OCI-LY1 (cell line): ENCODE measurements at regions not wholly inside any gene's neighbourhood (a gene's known extent, or its start where the extent isn't known, plus 50 kb on each side); places are given as distances from the start of the nearest gene placed in this dataset.
"Not testable (repeated sequence)": the region's sequence is repeated elsewhere in the genome, so short reads cannot be mapped to it uniquely, and the experiment has no call there.

Experiments used
- H2AFZ ChIP-seq: fragments of 200-600 bp; sonication (generic), shearing (Covaris generic); 2 replicates; pipeline ENCODE4 v1.6.0; 2014; ENCODE audit warnings: antibody characterized with exemption, mild to moderate bottlenecking, low read length
- H3F3A ChIP-seq: fragments of 200-600 bp; sonication (generic), shearing (Covaris generic); 2 replicates; pipeline ENCODE4 v1.6.0; 2014; ENCODE audit warnings: mild to moderate bottlenecking, antibody characterized with exemption, low read length, moderate library complexity; ENCODE audit not compliant: insufficient read depth
- H3K27ac ChIP-seq: fragments of 200-600 bp; sonication (generic); 2 replicates; pipeline ENCODE4 v1.5.1; 2014; ENCODE audit warnings: low read length, mixed run types, mild to moderate bottlenecking, low read depth; ENCODE audit not compliant: poor library complexity, severe bottlenecking
- H3K27me3 ChIP-seq: fragments of 200-600 bp; sonication (generic); 2 replicates; pipeline ENCODE4 v1.6.0; 2014; ENCODE audit warnings: antibody characterized with exemption, mild to moderate bottlenecking, low read length, moderate library complexity; ENCODE audit not compliant: insufficient read depth
- H3K36me3 ChIP-seq: fragments of 200-600 bp; sonication (generic); 2 replicates; pipeline ENCODE4 v1.6.1; 2014; ENCODE audit warnings: mild to moderate bottlenecking, antibody characterized with exemption, low read length, moderate library complexity, mixed read lengths; ENCODE audit not compliant: insufficient read depth
- H3K4me1 ChIP-seq: fragments of 200-600 bp; sonication (generic); 2 replicates; pipeline ENCODE4 v1.5.1; 2014; ENCODE audit warnings: mild to moderate bottlenecking, low read length, moderate library complexity; ENCODE audit not compliant: insufficient read depth, severe bottlenecking
- H3K4me2 ChIP-seq: fragments of 200-600 bp; sonication (generic), shearing (Covaris generic); 2 replicates; pipeline ENCODE4 v1.6.1; 2014; ENCODE audit warnings: low read length
- H3K4me3 ChIP-seq: fragments of 200-600 bp; sonication (generic); 2 replicates; pipeline ENCODE4 v1.5.1; 2014; ENCODE audit warnings: low read length, low read depth, mild to moderate bottlenecking, mixed read lengths; ENCODE audit not compliant: poor library complexity, severe bottlenecking
- H3K79me2 ChIP-seq: fragments of 200-600 bp; shearing (Covaris generic); 2 replicates; pipeline ENCODE4 v1.6.1; 2016; ENCODE audit warnings: mixed run types, low read length, mixed read lengths; ENCODE audit not compliant: insufficient read depth
- H3K9ac ChIP-seq: fragments of 200-600 bp; sonication (generic), shearing (Covaris generic); 2 replicates; pipeline ENCODE4 v1.6.1; 2014; ENCODE audit warnings: mild to moderate bottlenecking, low read length, mixed read lengths
- H3K9me2 ChIP-seq: fragments of 200-600 bp; sonication (generic), shearing (Covaris generic); 2 replicates; pipeline ENCODE4 v1.6.1; 2014; ENCODE audit warnings: low read depth, mild to moderate bottlenecking, low read length, mixed read lengths
- H3K9me3 ChIP-seq: fragments of 200-600 bp; shearing (Covaris generic); 2 replicates; pipeline ENCODE4 v1.6.1; 2014; ENCODE audit warnings: low read length, mixed read lengths
- H4K20me1 ChIP-seq: fragments of 200-600 bp; sonication (generic), shearing (Covaris generic); 2 replicates; pipeline ENCODE4 v1.6.0; 2016; ENCODE audit warnings: mild to moderate bottlenecking, low read length; ENCODE audit not compliant: insufficient read depth
- CTCF ChIP-seq: fragments of 200-600 bp; sonication (generic), shearing (Covaris generic); IDR thresholded peaks from 2 replicates; pipeline ENCODE4 v1.5.1; 2017; ENCODE audit warnings: mild to moderate bottlenecking, antibody characterized with exemption, low read length, moderate library complexity, mixed read lengths
- EZH2 ChIP-seq: fragments of 200-600 bp; sonication (generic), shearing (Covaris generic); IDR thresholded peaks from 2 replicates; pipeline ENCODE4 v1.8.0; 2017; ENCODE audit warnings: borderline replicate concordance, mixed run types, mild to moderate bottlenecking, antibody characterized with exemption, low read length, moderate library complexity, mixed read lengths

- Histone ChIP-seq H3K4me3 (no peak overlapping the region), H3K4me1 (no peaks in the 10 kb centered on the region), H2AFZ (no peak overlapping the region), H3K9me3 (no peaks in the 10 kb centered on the region), H3K27me3 (no peaks in the 10 kb centered on the region), H3K27ac (no peak overlapping the region), H3K36me3 (no peaks in the 10 kb centered on the region), H3K9me2 (no peaks in the 10 kb centered on the region), H3K4me2 (no peak overlapping the region), H3K79me2 (no peaks in the 10 kb centered on the region), H3K9ac (no peak overlapping the region), H4K20me1 (no peaks in the 10 kb centered on the region), H3F3A (no peaks in the 10 kb centered on the region)
- TF ChIP-seq EZH2 = no peak
- TF ChIP-seq CTCF = no peak
Observed at GRCh38 chr3:152213938-152214337, 54.8 kb upstream of the MBNL1 start.

- not testable (repeated sequence) for H3K9me2 ChIP-seq, H3K4me1 ChIP-seq, H2AFZ ChIP-seq, H3K79me2 ChIP-seq, H3K4me2 ChIP-seq, H3K9me3 ChIP-seq, H3K36me3 ChIP-seq, H3K9ac ChIP-seq, H3K27ac ChIP-seq, H3F3A ChIP-seq, H3K4me3 ChIP-seq, H4K20me1 ChIP-seq, H3K27me3 ChIP-seq
Observed at GRCh38 chr3:152216960-152217865, 51.5 kb upstream of the MBNL1 start.

GRCh38 chr3:152218602-152219001 is 50.1 kb upstream of the MBNL1 start:
- Histone ChIP-seq H3K4me3 (no peak overlapping the region), H3F3A (no peaks in the 10 kb centered on the region), H3K4me2 (no peak overlapping the region), H2AFZ (no peak overlapping the region), H3K79me2 (no peaks in the 10 kb centered on the region), H3K9me3 (no peaks in the 10 kb centered on the region), H4K20me1 (no peaks in the 10 kb centered on the region), H3K4me1 (peaks cover 2% of the 10 kb centered on the region), H3K36me3 (no peaks in the 10 kb centered on the region), H3K27ac (no peak overlapping the region), H3K9me2 (no peaks in the 10 kb centered on the region), H3K9ac (no peak overlapping the region), H3K27me3 (no peaks in the 10 kb centered on the region)
- TF ChIP-seq EZH2 (no peak), CTCF (no peak)
